ENCODE measurements at regions not wholly inside any gene's neighbourhood (a gene's known extent, or its start where the extent isn't known, plus 50 kb on each side); places are given as distances from the start of the nearest gene placed in this dataset.
"Not testable (repeated sequence)": the region's sequence is repeated elsewhere in the genome, so short reads cannot be mapped to it uniquely, and the experiment has no call there.

DNA sequence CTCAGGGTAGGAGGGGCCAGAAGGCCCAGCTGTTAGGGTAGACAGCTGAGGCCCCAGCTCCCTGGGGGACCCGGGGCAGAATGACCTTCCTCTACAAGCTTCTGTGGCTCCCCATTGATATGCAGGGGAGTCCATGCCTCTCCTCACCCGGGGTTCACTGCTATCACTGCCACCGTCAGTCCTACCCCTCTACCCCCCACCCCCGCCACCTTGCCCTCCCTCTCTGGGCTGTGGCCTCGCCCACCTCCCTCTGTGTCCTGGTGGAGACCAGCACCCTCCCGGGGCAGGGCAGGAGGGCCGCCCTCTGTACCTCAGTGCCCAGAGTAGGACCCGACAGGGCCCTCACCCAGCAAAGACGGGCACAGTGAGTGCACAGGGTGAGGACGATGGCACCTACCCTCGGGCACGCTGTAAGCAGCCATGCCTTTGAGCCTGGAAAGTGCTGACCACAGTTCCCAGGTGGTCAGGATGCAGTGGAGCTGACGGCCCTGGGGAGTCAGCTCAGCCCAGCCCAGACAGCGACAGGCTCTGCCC is 88.4 kb upstream of the SFSWAP start:
- 46% methylated on average over 11 of the region's 14 CpGs; no CpG with 5 or more reads in 1 of the 2 donors for WGBS, 2 donors
- TF ChIP-seq, protein P1, sequence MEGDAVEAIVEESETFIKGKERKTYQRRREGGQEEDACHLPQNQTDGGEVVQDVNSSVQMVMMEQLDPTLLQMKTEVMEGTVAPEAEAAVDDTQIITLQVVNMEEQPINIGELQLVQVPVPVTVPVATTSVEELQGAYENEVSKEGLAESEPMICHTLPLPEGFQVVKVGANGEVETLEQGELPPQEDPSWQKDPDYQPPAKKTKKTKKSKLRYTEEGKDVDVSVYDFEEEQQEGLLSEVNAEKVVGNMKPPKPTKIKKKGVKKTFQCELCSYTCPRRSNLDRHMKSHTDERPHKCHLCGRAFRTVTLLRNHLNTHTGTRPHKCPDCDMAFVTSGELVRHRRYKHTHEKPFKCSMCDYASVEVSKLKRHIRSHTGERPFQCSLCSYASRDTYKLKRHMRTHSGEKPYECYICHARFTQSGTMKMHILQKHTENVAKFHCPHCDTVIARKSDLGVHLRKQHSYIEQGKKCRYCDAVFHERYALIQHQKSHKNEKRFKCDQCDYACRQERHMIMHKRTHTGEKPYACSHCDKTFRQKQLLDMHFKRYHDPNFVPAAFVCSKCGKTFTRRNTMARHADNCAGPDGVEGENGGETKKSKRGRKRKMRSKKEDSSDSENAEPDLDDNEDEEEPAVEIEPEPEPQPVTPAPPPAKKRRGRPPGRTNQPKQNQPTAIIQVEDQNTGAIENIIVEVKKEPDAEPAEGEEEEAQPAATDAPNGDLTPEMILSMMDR (IDR thresholded peaks at IDR 0.05) = no peak
- TF ChIP-seq POLR2A (IDR thresholded peaks at IDR 0.05) = no peak
- Histone ChIP-seq H3K4me3 (no peak overlapping the region), H3K4me1 (no peaks in the 10 kb centered on the region), H3K9me3 (no peaks in the 10 kb centered on the region), H3K27me3 (peaks cover 0 to 4% of the 10 kb centered on the region in 2 donors), H3K36me3 (replicated peaks in 1 of 2; ENCODE audit: insufficient read depth in 1 of 2, low read depth in 2 of 2) (no peaks in the 10 kb centered on the region), H3K27ac (no peak overlapping the region)
- DNase-seq (no peak), ATAC-seq (no peak)
- intact Hi-C loops (cut with DNase I) = no loop called here

DNA sequence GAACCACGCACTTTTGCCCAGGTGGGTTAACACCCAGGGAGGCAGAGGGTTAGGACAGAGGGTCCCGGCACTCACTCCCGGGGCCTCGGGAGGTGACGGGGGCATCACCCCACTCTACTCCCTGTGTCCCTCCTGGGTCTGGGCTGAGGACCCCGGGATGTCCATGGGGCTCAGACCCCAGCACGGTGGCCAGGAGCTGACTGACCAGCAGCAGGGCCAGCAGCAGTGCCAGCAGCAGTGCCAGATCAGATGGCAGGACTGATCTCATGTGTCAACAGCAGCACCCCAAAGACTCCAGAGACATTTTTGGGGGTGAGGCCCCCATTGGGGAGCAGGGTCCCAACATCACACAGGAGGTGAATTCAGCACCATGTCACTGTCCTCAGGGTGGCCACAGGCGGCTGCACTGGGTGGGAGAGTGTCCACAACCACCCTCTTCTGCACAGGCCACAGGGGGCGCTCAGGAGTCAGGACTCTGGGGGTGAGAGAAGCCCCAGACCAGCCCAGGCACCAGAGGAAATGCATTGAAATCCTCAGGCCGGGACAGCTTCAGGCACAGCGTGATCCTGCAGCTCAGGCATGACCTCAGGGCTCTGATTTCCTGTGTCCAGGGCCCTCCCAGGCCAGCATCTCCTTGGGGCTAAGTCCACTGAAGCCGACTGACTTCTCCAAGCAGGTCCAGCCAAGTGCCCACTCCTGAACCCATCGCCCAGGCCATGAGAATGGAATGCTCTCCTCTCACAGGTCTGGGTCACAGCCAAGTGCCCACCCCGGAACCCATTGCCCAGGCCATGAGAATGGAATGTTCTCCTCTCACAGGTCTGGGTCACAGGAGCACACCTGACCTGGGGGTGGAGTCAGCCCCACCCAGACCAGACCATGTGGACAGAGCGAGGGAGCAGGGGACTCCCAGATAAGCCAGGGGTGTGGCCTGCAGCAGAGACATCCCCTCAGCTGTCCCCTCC is 87.2 kb upstream of the SFSWAP start:
- DNase-seq; intact Hi-C loops (cut with DNase I); H3K27me3 ChIP-seq; ATAC-seq; H3K36me3 ChIP-seq (replicated peaks in 1 of 2; ENCODE audit: insufficient read depth in 1 of 2, low read depth in 2 of 2); H3K4me3 ChIP-seq; H3K4me1 ChIP-seq; H3K9me3 ChIP-seq; H3K27ac ChIP-seq: not testable (repeated sequence)
- 66 to 86% methylated on average over 8 to 15 of the region's 15 CpGs for whole genome bisulfite sequencing, 2 donors

DNA sequence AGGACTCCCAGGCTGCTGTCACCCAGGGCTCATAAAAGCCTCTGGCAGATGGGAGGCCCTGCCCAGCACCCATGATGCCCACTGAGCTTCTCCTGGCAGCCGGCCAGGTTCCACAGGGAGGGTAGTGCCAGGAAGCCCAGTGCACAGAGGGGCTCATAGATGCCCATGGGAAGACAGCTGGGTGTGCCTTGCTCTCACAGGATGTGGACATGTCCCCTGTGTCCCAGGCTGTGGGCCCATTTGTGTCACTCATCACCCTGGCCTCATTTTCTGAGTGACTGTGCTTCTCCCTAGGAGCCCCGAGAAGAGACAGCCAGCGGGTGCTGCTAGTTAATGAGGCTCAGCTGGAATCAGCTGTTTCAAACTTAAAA is 86.5 kb upstream of the SFSWAP start:
- H3K9me3 ChIP-seq; H3K36me3 ChIP-seq (replicated peaks in 1 of 2; ENCODE audit: insufficient read depth in 1 of 2, low read depth in 2 of 2); intact Hi-C loops (cut with DNase I); H3K4me3 ChIP-seq; DNase-seq; ATAC-seq; H3K4me1 ChIP-seq; H3K27me3 ChIP-seq; H3K27ac ChIP-seq: not testable (repeated sequence)
- 12% methylated on average over 3 of the region's 3 CpGs; no CpG with 5 or more reads in 1 of the 2 donors for WGBS, 2 donors

DNA sequence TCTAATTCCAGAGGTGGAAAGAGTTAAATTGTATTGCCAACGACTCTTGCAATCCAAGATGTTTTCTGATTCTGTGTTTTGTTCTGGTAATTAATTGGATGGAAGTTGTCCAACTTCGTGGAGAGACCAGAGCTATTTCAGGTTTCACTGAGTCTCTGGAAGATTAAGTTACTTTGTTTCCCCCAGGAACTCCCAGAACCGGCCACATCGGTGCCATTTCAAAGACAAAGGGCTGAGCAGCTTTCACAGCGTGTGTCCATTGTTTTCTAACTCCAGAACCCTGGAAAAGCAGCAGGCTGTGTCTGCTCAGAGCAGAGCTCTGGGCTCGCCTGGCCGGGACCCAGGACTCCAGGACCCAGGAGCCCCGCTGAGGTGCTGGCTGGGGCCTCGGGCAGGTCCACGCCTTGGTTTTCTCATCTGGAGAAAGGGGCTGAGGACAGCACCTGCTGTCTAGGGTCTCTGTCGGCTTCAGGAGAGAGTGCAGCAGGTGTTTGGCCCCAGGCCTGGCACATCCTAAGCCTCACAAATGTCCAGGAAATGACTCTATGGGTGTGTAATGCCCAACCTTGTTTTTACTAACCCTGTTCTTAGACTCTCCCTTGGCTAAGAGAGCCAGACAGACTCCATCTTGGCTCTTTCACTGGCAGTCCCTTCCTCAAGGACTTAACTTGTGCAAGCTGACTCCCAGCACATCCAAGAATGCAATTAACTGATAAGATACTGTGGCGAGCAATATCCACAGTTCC is 86.0 kb upstream of the SFSWAP start:
- ATAC-seq; H3K27me3 ChIP-seq; H3K27ac ChIP-seq; H3K36me3 ChIP-seq (replicated peaks in 1 of 2; ENCODE audit: insufficient read depth in 1 of 2, low read depth in 2 of 2); H3K4me1 ChIP-seq; intact Hi-C loops (cut with DNase I); H3K4me3 ChIP-seq; DNase-seq; H3K9me3 ChIP-seq: not testable (repeated sequence)
- 7 to 8% methylated on average over 9 to 12 of the region's 12 CpGs for WGBS, 2 donors

DNA sequence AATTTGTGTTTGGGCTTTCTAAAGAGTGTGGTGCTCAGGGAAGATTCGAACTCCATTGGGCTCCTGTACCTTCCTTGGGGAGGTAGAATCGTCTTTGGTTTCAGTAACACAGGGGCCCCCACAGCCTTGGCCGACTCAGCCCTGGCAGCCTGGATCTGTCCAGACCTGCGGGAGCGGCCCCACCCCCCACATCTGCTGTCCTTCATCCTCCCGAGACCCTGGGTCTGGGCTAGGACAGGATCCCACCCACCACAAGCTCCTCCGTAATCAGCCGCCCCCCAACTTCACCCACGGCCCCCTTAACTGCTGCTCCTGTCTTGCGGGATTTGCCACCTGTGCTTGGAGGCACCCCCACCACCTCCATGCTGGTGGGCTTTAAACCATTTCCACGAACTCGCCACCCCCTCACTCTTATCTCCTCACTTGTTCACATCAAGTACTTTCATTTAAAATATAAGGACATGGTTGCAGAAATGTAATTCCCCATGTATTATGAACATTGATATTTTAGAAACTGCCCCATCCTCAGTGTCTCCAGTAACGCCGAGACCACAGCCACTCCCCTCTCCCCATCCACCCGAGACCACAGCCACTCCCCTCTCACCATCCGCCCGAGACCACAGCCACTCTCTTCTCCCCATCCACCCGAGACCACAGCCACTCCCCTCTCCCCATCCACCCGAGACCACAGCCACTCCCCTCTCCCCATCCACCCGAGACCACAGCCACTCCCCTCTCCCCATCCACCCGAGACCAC is 84.7 kb upstream of the SFSWAP start:
- WGBS, 2 donors = 29 to 35% methylated on average over 16 to 20 of the region's 21 CpGs
- H3K4me1 ChIP-seq; H3K27me3 ChIP-seq; H3K36me3 ChIP-seq (replicated peaks in 1 of 2; ENCODE audit: insufficient read depth in 1 of 2, low read depth in 2 of 2); intact Hi-C loops (cut with DNase I); DNase-seq; H3K4me3 ChIP-seq; H3K27ac ChIP-seq; ATAC-seq; H3K9me3 ChIP-seq: not testable (repeated sequence)

DNA sequence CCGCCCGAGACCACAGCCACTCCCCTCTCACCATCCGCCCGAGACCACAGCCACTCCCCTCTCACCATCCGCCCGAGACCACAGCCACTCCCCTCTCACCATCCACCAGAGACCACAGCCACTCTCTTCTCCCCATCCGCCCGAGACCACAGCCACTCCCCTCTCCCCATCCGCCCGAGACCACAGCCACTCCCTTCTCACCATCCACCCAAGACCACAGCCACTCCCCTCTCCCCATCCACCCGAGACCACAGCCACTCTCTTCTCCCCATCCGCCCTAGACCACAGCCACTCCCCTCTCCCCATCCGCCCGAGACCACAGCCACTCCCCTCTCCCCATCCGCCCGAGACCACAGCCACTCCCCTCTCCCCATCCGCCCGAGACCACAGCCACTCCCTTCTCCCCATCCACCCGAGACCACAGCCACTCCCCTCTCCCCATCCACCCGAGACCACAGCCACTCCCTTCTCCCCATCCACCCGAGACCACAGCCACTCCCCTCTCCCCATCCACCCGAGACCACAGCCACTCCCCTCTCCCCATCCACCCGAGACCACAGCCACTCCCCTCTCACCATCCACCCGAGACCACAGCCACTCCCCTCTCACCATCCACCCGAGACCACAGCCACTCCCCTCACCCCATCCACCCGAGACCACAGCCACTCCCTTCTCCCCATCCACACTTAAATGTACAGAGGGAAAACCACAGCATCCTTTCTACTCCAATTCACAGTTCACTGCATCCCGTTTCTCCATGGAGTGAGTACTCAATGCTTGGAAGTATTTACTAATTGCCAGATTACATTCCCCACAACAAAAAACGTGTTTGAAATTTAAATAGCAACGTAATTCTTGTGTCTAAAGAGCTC is 83.5 kb upstream of the SFSWAP start:
- 24 to 50% methylated on average over 11 to 25 of the region's 29 CpGs for WGBS, 2 donors
- H3K4me1 ChIP-seq = not testable (repeated sequence)

More for the DNA sequence above, 83.5 kb upstream of the SFSWAP start:
- intact Hi-C loops (cut with DNase I); H3K9me3 ChIP-seq; DNase-seq; ATAC-seq; H3K27ac ChIP-seq; H3K36me3 ChIP-seq (replicated peaks in 1 of 2; ENCODE audit: insufficient read depth in 1 of 2, low read depth in 2 of 2); H3K4me3 ChIP-seq; H3K27me3 ChIP-seq: not testable (repeated sequence)
